IMR-90 (cell line): ENCODE measurements at regions not wholly inside any gene's neighbourhood (a gene's known extent, or its start where the extent isn't known, plus 50 kb on each side); places are given as distances from the start of the nearest gene placed in this dataset.

ENCODE experiments used
- CHD1 ChIP-seq: IDR thresholded peaks from 2 replicates; pipeline ENCODE4 v1.6.1; 2012; ENCODE audit warnings: low read depth, low read length, improper control_type of control experiment
- FOS ChIP-seq: fragments of 150-350 bp; IDR thresholded peaks from 2 replicates; pipeline ENCODE4 v1.6.1; 2016; ENCODE audit warnings: low read depth, low read length
- MAFK ChIP-seq: IDR thresholded peaks from 2 replicates; pipeline ENCODE4 v1.6.1; 2012; ENCODE audit warnings: low read depth, low read length, improper control_type of control experiment
- NFE2L2 ChIP-seq: fragments of 150-350 bp; IDR thresholded peaks from 2 replicates; pipeline ENCODE4 v1.6.1; 2016; ENCODE audit warnings: low read depth, mild to moderate bottlenecking, low read length
- POLR2A ChIP-seq: IDR thresholded peaks from 2 replicates; pipeline ENCODE4 v1.6.1; 2012; ENCODE audit warnings: mild to moderate bottlenecking, low read depth, low read length
- RFX5 ChIP-seq: IDR thresholded peaks from 2 replicates; pipeline ENCODE4 v1.8.0; 2012; ENCODE audit warnings: low read depth, mild to moderate bottlenecking, low read length, moderate library complexity
- TF ChIP-seq, protein P1 (sequence below): conservative IDR thresholded peaks from 2 replicates; pipeline ENCODE4 v1.5.1; 2012; ENCODE audit warnings: mild to moderate bottlenecking, low read depth, low read length, improper control_type of control experiment
- TF ChIP-seq, protein P2 (sequence below): fragments of 150-350 bp; IDR thresholded peaks from 2 replicates; pipeline ENCODE4 v1.6.1; 2017; ENCODE audit warnings: mild to moderate bottlenecking, antibody characterized with exemption, low read length, low read depth

GRCh38 chr9:105154723-105155191, 89.7 kb upstream of the SLC44A1 start:
- TF ChIP-seq, protein P1, sequence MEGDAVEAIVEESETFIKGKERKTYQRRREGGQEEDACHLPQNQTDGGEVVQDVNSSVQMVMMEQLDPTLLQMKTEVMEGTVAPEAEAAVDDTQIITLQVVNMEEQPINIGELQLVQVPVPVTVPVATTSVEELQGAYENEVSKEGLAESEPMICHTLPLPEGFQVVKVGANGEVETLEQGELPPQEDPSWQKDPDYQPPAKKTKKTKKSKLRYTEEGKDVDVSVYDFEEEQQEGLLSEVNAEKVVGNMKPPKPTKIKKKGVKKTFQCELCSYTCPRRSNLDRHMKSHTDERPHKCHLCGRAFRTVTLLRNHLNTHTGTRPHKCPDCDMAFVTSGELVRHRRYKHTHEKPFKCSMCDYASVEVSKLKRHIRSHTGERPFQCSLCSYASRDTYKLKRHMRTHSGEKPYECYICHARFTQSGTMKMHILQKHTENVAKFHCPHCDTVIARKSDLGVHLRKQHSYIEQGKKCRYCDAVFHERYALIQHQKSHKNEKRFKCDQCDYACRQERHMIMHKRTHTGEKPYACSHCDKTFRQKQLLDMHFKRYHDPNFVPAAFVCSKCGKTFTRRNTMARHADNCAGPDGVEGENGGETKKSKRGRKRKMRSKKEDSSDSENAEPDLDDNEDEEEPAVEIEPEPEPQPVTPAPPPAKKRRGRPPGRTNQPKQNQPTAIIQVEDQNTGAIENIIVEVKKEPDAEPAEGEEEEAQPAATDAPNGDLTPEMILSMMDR = no peak
- TF ChIP-seq POLR2A (no peak), MAFK (no peak), NFE2L2 (no peak), FOS (peak; percentile 50; the same call in 1 of the 2 replicates), CHD1 (no peak), RFX5 (no peak)
- TF ChIP-seq, protein P2, sequence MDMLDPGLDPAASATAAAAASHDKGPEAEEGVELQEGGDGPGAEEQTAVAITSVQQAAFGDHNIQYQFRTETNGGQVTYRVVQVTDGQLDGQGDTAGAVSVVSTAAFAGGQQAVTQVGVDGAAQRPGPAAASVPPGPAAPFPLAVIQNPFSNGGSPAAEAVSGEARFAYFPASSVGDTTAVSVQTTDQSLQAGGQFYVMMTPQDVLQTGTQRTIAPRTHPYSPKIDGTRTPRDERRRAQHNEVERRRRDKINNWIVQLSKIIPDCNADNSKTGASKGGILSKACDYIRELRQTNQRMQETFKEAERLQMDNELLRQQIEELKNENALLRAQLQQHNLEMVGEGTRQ = no peak
